Activated CD4-positive, alpha-beta memory T cell treated with anti-CD3 and anti-CD28 coated beads, Interleukin-2, amount 10 ng/mL, durations not matched to agents 7 days and 5 days (primary cell): ENCODE measurements at regions not wholly inside any gene's neighbourhood (a gene's known extent, or its start where the extent isn't known, plus 50 kb on each side); places are given as distances from the start of the nearest gene placed in this dataset.
"Not testable (repeated sequence)": the region's sequence is repeated elsewhere in the genome, so short reads cannot be mapped to it uniquely, and the experiment has no call there.

Experiments used
- CTCF ChIA-PET: fragments of 350-600 bp; sonication (Branson Sonifier 250); formaldehyde crosslinking; loops from one replicate; lab custom pipeline; 2021; ENCODE audit warnings: antibody characterized with exemption, inconsistent platforms; lab: Charles Lee
- POLR2A ChIA-PET: fragments of 350-600 bp; sonication (Branson Sonifier 250); formaldehyde crosslinking; loops from one replicate; lab custom pipeline; 2021; ENCODE audit warnings: antibody characterized with exemption; lab: Charles Lee
- DNase-seq: peaks from one replicate; pipeline ENCODE4 v3.0.0-alpha.2; 2020
- H3K27ac Mint-ChIP-seq: one replicate; pipeline ENCODE4 v1.8.0; 2021; ENCODE audit warnings: mild to moderate bottlenecking, mixed read lengths
- H3K27me3 Mint-ChIP-seq: one replicate; pipeline ENCODE4 v1.8.0; 2021; ENCODE audit warnings: mixed read lengths
- H3K36me3 Mint-ChIP-seq: one replicate; pipeline ENCODE4 v1.8.0; 2021; ENCODE audit warnings: low read depth, mixed read lengths
- H3K4me1 Mint-ChIP-seq: one replicate; pipeline ENCODE4 v1.8.0; 2021; ENCODE audit warnings: mixed read lengths
- H3K4me3 Mint-ChIP-seq: one replicate; pipeline ENCODE4 v1.8.0; 2021; ENCODE audit warnings: mild to moderate bottlenecking, mixed read lengths
- H3K9me3 Mint-ChIP-seq: one replicate; pipeline ENCODE4 v1.8.0; 2021; ENCODE audit warnings: mixed read lengths

GRCh38 chr3:94373456-94373855 lies 310.6 kb downstream of the NSUN3 start:
- no peak for DNase-seq
- POLR2A ChIA-PET, result no interaction called here
- Mint-ChIP-seq H3K9me3 (no peaks in the 10 kb centered on the region), H3K4me3 (no peak overlapping the region), H3K27me3 (no peaks in the 10 kb centered on the region), H3K27ac (no peak overlapping the region), H3K4me1 (no peaks in the 10 kb centered on the region), H3K36me3 (no peaks in the 10 kb centered on the region)
- CTCF ChIA-PET, result no interaction called here

GRCh38 chr3:94374439-94375161 lies 311.7 kb downstream of the NSUN3 start:
- ChIA-PET POLR2A (no interaction called here), CTCF (no interaction called here)
- Mint-ChIP-seq H3K4me1 (no peaks in the 10 kb centered on the region), H3K4me3 (no peak overlapping the region), H3K27me3 (no peaks in the 10 kb centered on the region), H3K27ac (no peak overlapping the region), H3K9me3 (no peaks in the 10 kb centered on the region), H3K36me3 (no peaks in the 10 kb centered on the region)
- DNase-seq, result no peak

GRCh38 chr3:94377123-94377696 lies 314.3 kb downstream of the NSUN3 start:
- H3K27me3 Mint-ChIP-seq, POLR2A ChIA-PET: not testable (repeated sequence)

GRCh38 chr3:94377863-94378262 lies 315.0 kb downstream of the NSUN3 start:
- H3K4me3 Mint-ChIP-seq, H3K4me1 Mint-ChIP-seq, H3K27ac Mint-ChIP-seq, H3K27me3 Mint-ChIP-seq, POLR2A ChIA-PET, H3K36me3 Mint-ChIP-seq, DNase-seq, H3K9me3 Mint-ChIP-seq, CTCF ChIA-PET: not testable (repeated sequence)

More at GRCh38 chr3:94377123-94377696, 314.3 kb downstream of the NSUN3 start:
- H3K4me1 Mint-ChIP-seq, H3K27ac Mint-ChIP-seq, H3K36me3 Mint-ChIP-seq, CTCF ChIA-PET, DNase-seq, H3K9me3 Mint-ChIP-seq, H3K4me3 Mint-ChIP-seq: not testable (repeated sequence)

- H3K4me1 Mint-ChIP-seq, result no peaks in the 10 kb centered on the region
- H3K9me3 Mint-ChIP-seq, result no peaks in the 10 kb centered on the region
- H3K4me3 Mint-ChIP-seq, result no peak overlapping the region
- POLR2A ChIA-PET, result no interaction called here
- no peaks in the 10 kb centered on the region for H3K27me3 Mint-ChIP-seq
- DNase-seq, result no peak
- CTCF ChIA-PET, result no interaction called here
- no peak overlapping the region for H3K27ac Mint-ChIP-seq
- no peaks in the 10 kb centered on the region for H3K36me3 Mint-ChIP-seq
Observed at GRCh38 chr3:94378322-94378721, 315.5 kb downstream of the NSUN3 start.

- H3K27ac Mint-ChIP-seq, result no peak overlapping the region
- H3K4me1 Mint-ChIP-seq, result no peaks in the 10 kb centered on the region
- no peaks in the 10 kb centered on the region for H3K27me3 Mint-ChIP-seq
- H3K36me3 Mint-ChIP-seq, result no peaks in the 10 kb centered on the region
- ChIA-PET CTCF (no interaction called here), POLR2A (no interaction called here)
- no peaks in the 10 kb centered on the region for H3K9me3 Mint-ChIP-seq
- DNase-seq, result no peak
- no peak overlapping the region for H3K4me3 Mint-ChIP-seq
Observed at GRCh38 chr3:94379264-94379663, 316.4 kb downstream of the NSUN3 start.

- H3K27me3 Mint-ChIP-seq, result no peaks in the 10 kb centered on the region
- ChIA-PET POLR2A (no interaction called here), CTCF (no interaction called here)
- no peaks in the 10 kb centered on the region for H3K4me1 Mint-ChIP-seq
- no peaks in the 10 kb centered on the region for H3K36me3 Mint-ChIP-seq
- no peak overlapping the region for H3K27ac Mint-ChIP-seq
- H3K9me3 Mint-ChIP-seq, result no peaks in the 10 kb centered on the region
- DNase-seq, result no peak
- H3K4me3 Mint-ChIP-seq, result no peak overlapping the region
Observed at GRCh38 chr3:94394885-94395284, 332.0 kb downstream of the NSUN3 start.

- no peaks in the 10 kb centered on the region for H3K9me3 Mint-ChIP-seq
- POLR2A ChIA-PET, result no interaction called here
- no peaks in the 10 kb centered on the region for H3K36me3 Mint-ChIP-seq
- no peak overlapping the region for H3K4me3 Mint-ChIP-seq
- no peak overlapping the region for H3K27ac Mint-ChIP-seq
- no peak for DNase-seq
- no peaks in the 10 kb centered on the region for H3K27me3 Mint-ChIP-seq
- H3K4me1 Mint-ChIP-seq, result no peaks in the 10 kb centered on the region
- CTCF ChIA-PET, result no interaction called here
Observed at GRCh38 chr3:94395851-94396250, 333.0 kb downstream of the NSUN3 start.

- no peaks in the 10 kb centered on the region for H3K9me3 Mint-ChIP-seq
- CTCF ChIA-PET, result no interaction called here
- no peaks in the 10 kb centered on the region for H3K27me3 Mint-ChIP-seq
- no peak overlapping the region for H3K4me3 Mint-ChIP-seq
- no peaks in the 10 kb centered on the region for H3K4me1 Mint-ChIP-seq
- H3K27ac Mint-ChIP-seq, result no peak overlapping the region
- H3K36me3 Mint-ChIP-seq, result no peaks in the 10 kb centered on the region
- POLR2A ChIA-PET, result no interaction called here
- DNase-seq, result no peak
Observed at GRCh38 chr3:94398036-94398435, 335.2 kb downstream of the NSUN3 start.

GRCh38 chr3:94401466-94401865 lies 338.6 kb downstream of the NSUN3 start:
- CTCF ChIA-PET, result no interaction called here

GRCh38 chr3:94402126-94402525 lies 339.3 kb downstream of the NSUN3 start:
- DNase-seq, result no peak
- no peak overlapping the region for H3K4me3 Mint-ChIP-seq
- H3K9me3 Mint-ChIP-seq, result no peaks in the 10 kb centered on the region
- H3K27me3 Mint-ChIP-seq, result no peaks in the 10 kb centered on the region
- POLR2A ChIA-PET, result no interaction called here
- no peaks in the 10 kb centered on the region for H3K4me1 Mint-ChIP-seq
- no peaks in the 10 kb centered on the region for H3K36me3 Mint-ChIP-seq
- CTCF ChIA-PET, result no interaction called here
- no peak overlapping the region for H3K27ac Mint-ChIP-seq

More at GRCh38 chr3:94401466-94401865, 338.6 kb downstream of the NSUN3 start:
- POLR2A ChIA-PET, result no interaction called here
- Mint-ChIP-seq H3K4me1 (no peaks in the 10 kb centered on the region), H3K27ac (no peak overlapping the region), H3K36me3 (no peaks in the 10 kb centered on the region), H3K4me3 (no peak overlapping the region), H3K27me3 (no peaks in the 10 kb centered on the region), H3K9me3 (no peaks in the 10 kb centered on the region)
- DNase-seq, result no peak

- no peaks in the 10 kb centered on the region for H3K36me3 Mint-ChIP-seq
- H3K27me3 Mint-ChIP-seq, result no peaks in the 10 kb centered on the region
- CTCF ChIA-PET, result no interaction called here
- DNase-seq, result no peak
- H3K4me1 Mint-ChIP-seq, result no peaks in the 10 kb centered on the region
- H3K27ac Mint-ChIP-seq, result no peak overlapping the region
- H3K9me3 Mint-ChIP-seq, result no peaks in the 10 kb centered on the region
- POLR2A ChIA-PET, result no interaction called here
- H3K4me3 Mint-ChIP-seq, result no peak overlapping the region
Observed at GRCh38 chr3:94405258-94406035, 342.6 kb downstream of the NSUN3 start.

- H3K4me1 Mint-ChIP-seq, result no peaks in the 10 kb centered on the region
- CTCF ChIA-PET, result interaction anchor here (0.6 to 0.7 kb wide), 2 partner anchors 18 to 45 kb away, joined by 3 read pairs; no protein-coding TSS in a partner anchor
- POLR2A ChIA-PET, result no interaction called here
Observed at GRCh38 chr3:94406595-94406994, 343.7 kb downstream of the NSUN3 start.

More at GRCh38 chr3:94406595-94406994, 343.7 kb downstream of the NSUN3 start:
- no peaks in the 10 kb centered on the region for H3K27me3 Mint-ChIP-seq
- no peak for DNase-seq
- H3K36me3 Mint-ChIP-seq, result no peaks in the 10 kb centered on the region
- no peaks in the 10 kb centered on the region for H3K9me3 Mint-ChIP-seq
- H3K4me3 Mint-ChIP-seq, result no peak overlapping the region
- H3K27ac Mint-ChIP-seq, result no peak overlapping the region
